EH (cell line): ENCODE measurements at regions not wholly inside any gene's neighbourhood (a gene's known extent, or its start where the extent isn't known, plus 50 kb on each side); places are given as distances from the start of the nearest gene placed in this dataset.
"Not testable (repeated sequence)": the region's sequence is repeated elsewhere in the genome, so short reads cannot be mapped to it uniquely, and the experiment has no call there.

Experiments
- DNase-seq: peaks from one replicate; pipeline ENCODE4 v3.0.0-alpha.2; 2015; ENCODE audit warnings: low read depth

DNA sequence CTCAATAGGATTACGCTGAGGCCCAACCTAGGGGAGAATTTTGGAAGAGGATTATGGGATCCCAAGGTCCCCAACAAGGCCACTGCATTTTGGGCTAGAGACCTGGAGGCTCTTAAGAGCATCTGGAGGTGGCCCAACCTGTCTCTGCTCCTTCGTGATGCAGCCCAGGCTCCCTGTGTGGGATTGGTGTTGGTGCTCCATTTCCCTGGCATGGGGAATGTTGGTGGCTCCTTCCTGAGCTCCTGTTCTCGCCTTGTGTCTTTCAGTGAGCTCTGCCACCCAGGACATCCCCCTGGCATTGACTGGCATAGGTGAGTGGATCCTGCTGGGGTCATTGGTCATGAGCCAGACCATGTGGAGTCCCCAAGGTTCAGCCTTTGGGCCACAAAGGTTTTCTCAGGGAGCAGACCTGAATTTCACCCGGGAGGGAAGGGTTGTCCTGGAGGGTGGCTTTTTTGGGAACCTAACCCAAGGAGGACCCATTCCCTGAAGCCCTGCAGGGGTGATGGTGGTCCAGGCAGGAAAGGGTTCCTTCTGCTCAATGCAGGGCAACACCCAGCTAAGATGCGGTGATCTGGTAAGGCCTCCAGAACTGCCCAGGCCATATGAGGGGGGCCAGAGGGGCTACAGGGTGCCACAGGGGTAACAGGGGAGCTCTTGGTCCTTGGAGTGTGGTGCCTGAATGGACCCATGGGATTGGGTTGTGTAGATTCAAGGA, 202.5 kb downstream of the UBE3A start:
- DNase-seq, result no peak

GRCh38 chr15:25236861-25237155, 202.0 kb downstream of the UBE3A start:
- DNase-seq, result no peak

GRCh38 chr15:25237291-25237978, 201.4 kb downstream of the UBE3A start:
- DNase-seq, result no peak

- DNase-seq, result no peak
These were observed 200.7 kb downstream of the UBE3A start for GRCh38 chr15:25238126-25238525.

DNA sequence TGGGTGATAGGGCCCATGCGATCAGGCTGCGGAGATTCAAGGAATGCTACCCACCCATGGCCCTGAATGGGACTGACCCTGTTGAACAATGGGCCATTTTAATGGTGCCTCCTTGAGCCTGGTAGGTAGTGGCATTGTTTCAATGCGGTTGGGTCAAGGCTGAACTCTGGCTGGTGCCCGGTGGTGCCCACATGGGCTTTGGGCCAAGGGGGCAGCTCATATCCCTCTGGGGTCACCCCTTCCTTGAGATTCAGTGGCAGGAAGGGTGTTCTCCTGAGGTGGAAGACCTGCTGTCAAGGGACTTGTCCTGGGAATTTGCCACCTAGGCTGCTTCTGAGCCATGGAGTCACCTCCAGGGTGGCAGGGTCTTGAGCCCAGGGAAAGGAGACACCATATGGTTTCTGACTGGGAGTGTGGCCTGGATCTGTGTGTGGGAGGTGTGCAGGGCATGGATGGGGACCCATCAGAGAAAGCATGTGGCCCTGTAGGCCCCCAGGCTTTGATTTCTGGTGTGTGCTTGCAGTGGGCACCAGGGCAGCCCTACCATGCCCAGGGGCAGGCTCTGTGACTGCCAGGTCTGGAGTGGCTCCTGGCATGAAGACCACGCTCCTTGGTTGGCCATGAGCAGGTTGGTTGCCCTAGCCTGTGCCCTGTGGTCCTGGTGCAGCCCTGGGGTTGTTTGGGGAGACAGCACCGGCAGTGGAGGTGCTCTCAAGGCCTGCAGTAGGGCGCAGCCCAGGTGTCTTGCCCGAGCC, 199.9 kb downstream of the UBE3A start:
- DNase-seq, result no peak

DNA sequence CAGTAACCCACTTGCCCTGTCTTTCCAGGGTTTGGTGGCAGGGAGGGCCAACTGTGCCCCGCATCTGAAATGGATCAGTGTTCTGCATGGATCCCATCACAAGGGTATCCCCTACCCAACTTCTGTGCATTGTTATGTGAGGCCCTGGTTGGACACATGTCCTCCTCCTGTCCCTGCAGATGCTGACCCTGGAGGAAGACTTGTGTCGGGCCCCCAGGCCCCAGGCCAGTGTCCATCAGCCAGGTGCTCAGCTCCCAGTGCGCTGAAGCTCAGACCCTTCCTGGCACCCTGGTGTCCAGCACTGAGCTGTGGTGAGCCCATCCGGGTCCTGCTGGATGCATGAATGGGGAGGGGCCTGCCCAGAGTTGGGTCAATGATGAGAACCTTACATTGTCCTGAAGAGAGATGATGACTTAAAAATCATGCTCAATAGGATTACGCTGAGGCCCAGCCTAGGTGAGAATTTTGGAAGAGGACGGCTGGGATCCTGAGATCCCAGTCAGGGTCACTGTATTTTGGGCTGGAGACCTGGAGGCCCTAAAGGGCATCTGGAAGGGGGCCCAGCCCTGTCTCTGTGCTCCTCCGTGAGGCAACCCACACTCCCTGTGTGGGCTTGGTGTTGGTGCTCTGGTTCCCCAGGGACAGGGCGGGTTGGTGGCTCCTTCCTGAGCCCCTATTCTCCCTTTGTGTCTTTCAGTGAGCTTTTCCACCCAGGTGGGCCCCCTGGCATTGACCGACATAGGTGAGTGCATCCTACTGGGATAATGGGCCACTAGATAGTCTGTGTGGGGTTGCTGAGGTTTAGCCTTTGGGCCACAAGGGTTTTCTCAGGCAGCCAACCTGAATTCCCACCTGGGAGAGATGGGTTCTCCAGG, 199.1 kb downstream of the UBE3A start:
- no peak for DNase-seq

- no peak for DNase-seq
These were observed 198.3 kb downstream of the UBE3A start for GRCh38 chr15:25240461-25241021.

GRCh38 chr15:25241241-25241801, 197.5 kb downstream of the UBE3A start:
- no peak for DNase-seq

GRCh38 chr15:25242166-25242879, 196.5 kb downstream of the UBE3A start:
- DNase-seq, result no peak

DNA sequence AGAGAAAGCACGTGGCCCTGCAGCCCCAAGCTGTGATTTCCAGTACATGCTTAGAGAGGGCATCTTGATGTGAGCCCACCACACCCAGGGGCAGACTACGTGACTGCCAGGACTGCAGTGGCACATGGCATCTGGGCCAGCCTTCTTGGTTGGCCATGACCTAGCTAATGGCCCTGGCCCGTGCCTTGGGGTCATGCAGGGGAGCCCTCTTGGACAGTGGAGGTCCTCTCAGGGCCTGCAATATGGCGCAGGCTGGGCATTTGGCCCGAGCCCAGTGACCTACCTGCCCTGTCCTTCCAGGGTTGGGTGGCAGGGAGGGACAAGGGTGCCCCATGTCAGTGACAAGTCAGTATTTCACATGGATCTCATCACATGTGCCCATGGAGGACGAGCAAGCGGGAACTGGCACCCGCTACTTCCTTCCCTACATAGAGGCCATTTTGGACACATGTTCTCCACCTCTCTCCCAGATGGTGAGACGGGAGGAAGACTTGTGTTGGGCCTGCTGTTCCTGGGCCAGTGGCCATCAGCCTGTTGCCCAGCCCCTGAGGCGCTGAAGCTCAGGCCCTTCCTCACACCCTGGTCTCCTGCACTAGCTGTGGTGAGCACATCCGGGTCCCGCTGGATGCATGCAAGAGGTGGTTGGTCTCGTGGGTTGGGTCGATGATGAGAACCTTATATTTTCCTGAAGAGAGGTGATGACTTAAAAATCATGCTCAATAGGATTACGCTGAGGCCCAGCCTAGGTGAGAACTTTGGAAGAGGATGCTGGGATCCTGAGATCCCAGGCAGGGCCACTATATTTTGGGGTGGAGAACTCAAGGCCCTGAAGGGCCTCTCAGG, 195.6 kb downstream of the UBE3A start:
- no peak for DNase-seq

- DNase-seq, result no peak
These were observed 195.1 kb downstream of the UBE3A start for GRCh38 chr15:25243800-25244097.

GRCh38 chr15:25244731-25245585, 193.9 kb downstream of the UBE3A start:
- no peak for DNase-seq

DNA sequence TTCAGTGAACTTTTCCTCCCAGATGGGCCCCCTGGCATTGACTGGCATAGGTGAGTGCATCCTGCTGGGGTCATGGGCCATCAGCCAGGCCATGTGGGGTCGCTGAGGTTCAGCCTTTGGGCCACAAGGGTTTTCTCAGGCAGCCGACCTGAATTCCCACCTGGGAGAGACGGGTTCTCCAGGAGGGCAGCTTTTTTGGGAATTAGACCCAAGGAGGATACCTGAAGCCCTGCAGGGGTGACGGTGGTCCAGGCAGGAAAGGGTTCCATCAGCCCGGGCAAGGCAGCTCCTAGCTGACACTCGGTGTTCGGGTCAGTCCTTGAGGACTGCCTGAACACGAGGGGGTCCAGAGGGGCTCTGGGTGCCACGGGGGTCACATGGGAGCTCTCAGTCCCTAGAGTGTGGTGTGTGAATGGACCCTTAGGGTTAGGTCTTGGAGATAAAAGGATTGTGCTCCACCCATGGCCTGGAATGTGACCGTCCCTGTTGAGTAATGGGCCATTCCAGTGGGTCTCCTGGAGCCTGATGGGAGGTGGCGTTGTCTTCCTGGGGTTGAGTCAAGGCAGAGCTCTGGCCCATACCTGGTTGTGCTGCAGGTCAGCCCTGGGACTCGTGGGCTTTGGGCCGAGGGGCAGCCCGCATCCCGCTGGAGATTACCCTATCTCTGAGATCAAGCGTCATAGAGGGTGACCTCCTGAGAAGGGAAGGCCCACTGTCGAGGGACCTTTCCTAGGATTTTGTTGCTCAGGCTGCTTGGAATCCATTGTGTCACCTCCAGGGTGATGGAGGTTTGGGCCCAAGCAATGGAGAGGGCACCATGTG, 192.8 kb downstream of the UBE3A start:
- DNase-seq, result no peak

DNA sequence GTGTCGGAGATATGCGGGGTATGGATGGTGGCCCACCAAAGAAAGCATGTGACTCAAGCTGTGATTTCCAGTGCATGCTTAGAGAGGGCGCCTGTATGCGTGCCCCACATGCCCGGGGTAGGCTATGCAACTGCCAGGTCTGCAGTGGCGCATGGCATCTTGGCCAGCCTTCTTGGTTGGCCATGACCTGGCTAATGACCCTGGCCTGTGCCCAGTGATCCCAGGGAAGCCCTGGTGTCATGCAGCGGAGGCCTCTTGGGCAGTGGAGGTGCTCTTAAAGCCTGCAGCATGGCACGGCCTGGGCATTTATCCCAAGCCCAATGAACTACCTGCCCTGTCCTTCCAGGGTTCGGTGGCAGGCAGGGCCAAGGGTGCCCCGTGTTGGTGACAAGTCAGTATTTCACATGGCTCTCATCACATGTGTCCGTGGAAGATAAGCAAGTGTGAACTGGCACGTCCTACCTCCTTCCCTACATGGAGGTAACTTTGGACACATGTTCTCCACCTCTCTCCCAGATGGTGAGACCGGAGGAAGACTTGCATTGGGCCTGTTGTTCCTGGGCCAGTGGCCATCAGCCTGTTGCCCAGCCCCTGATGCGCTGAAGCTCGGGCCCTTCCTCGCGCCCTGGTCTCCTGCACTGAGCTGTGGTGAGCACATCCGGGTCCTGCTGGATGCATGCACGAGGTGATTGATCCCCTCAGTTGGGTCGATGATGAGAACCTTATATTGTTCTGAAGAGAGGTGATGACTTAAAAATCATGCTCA, 192.0 kb downstream of the UBE3A start:
- DNase-seq, result no peak

DNA sequence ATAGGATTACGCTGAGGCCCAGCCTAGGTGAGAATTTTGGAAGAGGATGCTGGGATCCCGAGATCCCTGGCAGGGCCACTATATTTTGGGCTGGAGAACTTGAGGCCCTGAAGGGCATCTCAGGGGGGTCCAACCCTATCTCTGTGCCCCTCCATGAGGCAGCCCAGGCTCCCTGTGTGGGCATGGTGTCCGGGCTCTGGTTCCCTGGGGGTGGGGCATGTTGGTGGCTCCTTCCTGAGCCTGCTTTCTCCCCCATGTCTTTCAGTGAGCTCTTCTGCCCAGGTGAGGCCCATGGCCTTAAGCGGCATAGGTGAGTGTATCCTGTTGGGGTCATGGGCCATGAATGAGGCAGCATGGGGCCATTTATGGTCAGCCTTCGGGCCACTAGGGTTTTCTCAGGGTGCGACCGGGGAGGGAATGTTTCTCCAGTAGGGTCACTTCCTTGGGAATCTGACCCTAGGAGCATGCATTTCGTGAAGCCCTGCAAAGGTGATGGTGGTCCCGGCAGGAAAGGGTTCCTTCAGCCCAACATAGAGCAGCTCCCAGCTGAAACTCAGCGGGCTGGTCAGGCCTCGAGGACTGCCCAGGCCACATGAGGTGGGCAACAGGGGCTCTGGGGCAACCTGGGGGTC, 191.3 kb downstream of the UBE3A start:
- DNase-seq, result no peak

DNA sequence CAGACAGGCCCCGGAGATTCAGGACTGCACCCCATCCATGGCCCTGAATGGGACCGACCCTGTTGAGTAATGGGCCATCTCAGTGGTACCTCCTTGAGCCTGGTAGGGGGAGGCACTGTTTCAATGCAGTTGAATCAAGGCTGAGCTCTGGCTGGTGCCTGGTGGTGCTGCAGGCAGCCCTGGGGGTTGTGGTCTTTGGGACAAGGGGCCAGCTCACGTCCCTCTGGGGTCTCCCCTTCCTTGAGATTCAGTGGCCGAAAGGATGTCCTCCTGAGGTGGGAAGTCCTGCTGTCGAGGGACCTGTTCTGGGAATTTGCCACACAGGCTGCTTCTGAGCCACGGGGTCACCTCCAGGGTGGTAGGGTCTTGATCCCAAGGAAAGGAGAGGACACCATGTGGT, 190.7 kb downstream of the UBE3A start:
- DNase-seq, result not testable (repeated sequence)

GRCh38 chr15:25248583-25249235, 190.1 kb downstream of the UBE3A start:
- DNase-seq, result no peak
